ENCODE measurements at regions not wholly inside any gene's neighbourhood (a gene's known extent, or its start where the extent isn't known, plus 50 kb on each side); places are given as distances from the start of the nearest gene placed in this dataset.

DNA sequence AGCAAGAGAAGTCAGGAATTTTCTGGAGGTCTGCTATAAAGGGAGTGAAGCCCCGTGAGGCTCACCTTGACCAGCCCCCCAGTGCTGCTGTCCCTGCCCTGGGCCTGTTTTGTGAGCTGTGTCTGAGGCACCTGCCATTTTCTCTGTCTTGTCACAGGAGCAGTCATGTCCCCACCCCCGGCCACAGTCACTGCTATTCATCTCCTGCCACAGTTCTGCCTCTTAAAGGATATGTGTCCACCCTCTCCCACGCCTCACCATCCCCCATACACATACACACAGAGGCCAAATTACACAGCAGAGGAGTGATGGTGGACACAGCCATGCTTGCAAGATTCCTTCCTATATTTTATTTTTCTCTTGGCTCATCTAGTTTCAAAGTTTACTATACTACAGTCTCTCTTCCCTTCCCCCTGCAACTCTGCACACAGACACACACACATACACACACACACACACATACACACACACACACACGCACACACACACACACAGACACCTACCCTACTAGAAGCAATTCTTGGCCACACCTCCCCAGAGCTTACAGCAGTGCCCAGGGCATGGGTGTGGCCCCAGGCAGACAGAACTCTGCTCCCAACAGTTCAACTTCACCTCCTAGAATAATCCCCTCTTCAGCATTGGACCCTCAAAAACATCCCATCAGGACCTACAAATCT lies 68.7 kb upstream of the TAB2 start:
- Histone ChIP-seq H2AFZ (ENCODE audit: low read length) (0 out of 2 replicates have a peak overlapping the region, but pooled peaks have one; percentile 8), H3K4me3 (ENCODE audit: low read length, poor library complexity, severe bottlenecking) (no peak overlapping the region), H3K9ac (ENCODE audit: low read depth, low read length, poor library complexity, severe bottlenecking) (no peak overlapping the region)

DNA sequence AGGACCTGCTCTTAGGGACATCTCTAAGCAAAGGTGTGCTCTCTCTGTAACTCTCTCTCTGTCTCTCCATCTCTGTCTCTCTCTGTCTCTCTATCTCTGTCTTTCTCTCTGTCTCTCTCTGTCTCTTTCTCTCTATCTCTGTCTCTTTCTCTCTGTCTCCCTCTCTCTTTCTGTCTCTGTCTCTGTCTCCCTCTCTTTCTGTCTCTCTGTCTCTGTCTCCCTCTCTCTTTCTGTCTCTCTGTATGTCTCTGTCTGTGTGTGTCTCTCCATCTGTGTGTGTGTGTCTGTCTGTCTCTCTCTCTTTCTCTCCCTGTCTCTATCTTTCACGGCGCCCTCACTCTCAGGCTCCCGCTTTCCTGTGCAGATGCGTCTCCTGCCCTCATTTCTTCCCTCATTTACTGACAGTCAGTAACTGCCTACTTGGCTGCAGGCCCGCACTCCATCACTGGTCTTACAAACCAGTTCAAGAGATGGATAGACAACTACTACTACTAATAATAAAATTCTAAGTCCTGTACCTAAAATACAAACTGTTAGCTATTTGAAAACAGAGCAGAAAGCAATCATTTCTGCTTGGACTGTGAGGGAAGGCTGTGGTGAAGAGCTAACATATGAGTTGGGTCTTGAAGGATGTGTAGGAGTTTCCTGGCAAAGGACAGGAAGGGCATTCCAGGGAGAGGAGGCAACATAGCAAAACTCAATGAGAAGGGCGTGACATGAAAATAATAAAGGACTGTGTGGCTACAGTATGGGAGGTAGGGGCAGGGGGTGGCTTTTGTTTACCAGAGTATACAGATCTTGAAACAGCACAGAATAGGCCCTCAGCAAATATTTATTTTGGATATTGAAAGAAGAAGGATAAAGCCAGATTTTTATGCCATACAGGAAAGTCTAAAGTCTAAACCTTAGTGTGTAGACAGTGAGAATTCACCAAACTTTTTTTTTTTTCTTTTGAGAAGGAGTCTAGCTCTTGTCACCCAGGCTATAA lies 67.8 kb upstream of the TAB2 start:
- Histone ChIP-seq H4K20me1 (ENCODE audit: insufficient read depth, low read length, poor library complexity, severe bottlenecking) (no peaks in the 10 kb centered on the region), H3K36me3 (ENCODE audit: insufficient read depth, low read length) (no peaks in the 10 kb centered on the region), H3K9me2 (replicated peaks; ENCODE audit: low read depth, low read length) (no peaks in the 10 kb centered on the region), H3K9me3 (ENCODE audit: insufficient read depth, low read depth, low read length) (no peaks in the 10 kb centered on the region), H2AFZ (ENCODE audit: low read length) (no peak overlapping the region), H3F3A (ENCODE audit: low read depth) (no peaks in the 10 kb centered on the region), H3K4me1 (ENCODE audit: insufficient read depth, low read length, poor library complexity, severe bottlenecking) (no peaks in the 10 kb centered on the region), H3K4me2 (ENCODE audit: low read depth, low read length, poor library complexity, severe bottlenecking) (no peak overlapping the region), H3K4me3 (ENCODE audit: low read length, poor library complexity, severe bottlenecking) (no peak overlapping the region), H3K27me3 (ENCODE audit: insufficient read depth, low read length, poor library complexity, severe bottlenecking) (no peaks in the 10 kb centered on the region), H3K79me2 (ENCODE audit: insufficient read depth, low read length) (no peaks in the 10 kb centered on the region), H3K9ac (ENCODE audit: low read depth, low read length, poor library complexity, severe bottlenecking) (no peak overlapping the region)
- TF ChIP-seq EZH2phosphoT487 (IDR thresholded peaks at IDR 0.05; ENCODE audit: borderline replicate concordance), result no peak
- TF ChIP-seq, protein P1, sequence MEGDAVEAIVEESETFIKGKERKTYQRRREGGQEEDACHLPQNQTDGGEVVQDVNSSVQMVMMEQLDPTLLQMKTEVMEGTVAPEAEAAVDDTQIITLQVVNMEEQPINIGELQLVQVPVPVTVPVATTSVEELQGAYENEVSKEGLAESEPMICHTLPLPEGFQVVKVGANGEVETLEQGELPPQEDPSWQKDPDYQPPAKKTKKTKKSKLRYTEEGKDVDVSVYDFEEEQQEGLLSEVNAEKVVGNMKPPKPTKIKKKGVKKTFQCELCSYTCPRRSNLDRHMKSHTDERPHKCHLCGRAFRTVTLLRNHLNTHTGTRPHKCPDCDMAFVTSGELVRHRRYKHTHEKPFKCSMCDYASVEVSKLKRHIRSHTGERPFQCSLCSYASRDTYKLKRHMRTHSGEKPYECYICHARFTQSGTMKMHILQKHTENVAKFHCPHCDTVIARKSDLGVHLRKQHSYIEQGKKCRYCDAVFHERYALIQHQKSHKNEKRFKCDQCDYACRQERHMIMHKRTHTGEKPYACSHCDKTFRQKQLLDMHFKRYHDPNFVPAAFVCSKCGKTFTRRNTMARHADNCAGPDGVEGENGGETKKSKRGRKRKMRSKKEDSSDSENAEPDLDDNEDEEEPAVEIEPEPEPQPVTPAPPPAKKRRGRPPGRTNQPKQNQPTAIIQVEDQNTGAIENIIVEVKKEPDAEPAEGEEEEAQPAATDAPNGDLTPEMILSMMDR (conservative IDR thresholded peaks at IDR 0.05; ENCODE audit: low read length), result no peak

More for the DNA sequence above, 68.7 kb upstream of the TAB2 start:
- Histone ChIP-seq H4K20me1 (ENCODE audit: insufficient read depth, low read length, poor library complexity, severe bottlenecking) (no peaks in the 10 kb centered on the region), H3K4me1 (ENCODE audit: insufficient read depth, low read length, poor library complexity, severe bottlenecking) (no peaks in the 10 kb centered on the region), H3K36me3 (ENCODE audit: insufficient read depth, low read length) (no peaks in the 10 kb centered on the region), H3K79me2 (ENCODE audit: insufficient read depth, low read length) (no peaks in the 10 kb centered on the region), H3K27me3 (ENCODE audit: insufficient read depth, low read length, poor library complexity, severe bottlenecking) (no peaks in the 10 kb centered on the region), H3F3A (ENCODE audit: low read depth) (no peaks in the 10 kb centered on the region), H3K9me3 (ENCODE audit: insufficient read depth, low read depth, low read length) (no peaks in the 10 kb centered on the region), H3K9me2 (replicated peaks; ENCODE audit: low read depth, low read length) (no peaks in the 10 kb centered on the region), H3K4me2 (ENCODE audit: low read depth, low read length, poor library complexity, severe bottlenecking) (no peak overlapping the region)
- TF ChIP-seq, protein P1 (conservative IDR thresholded peaks at IDR 0.05; ENCODE audit: low read length), result no peak
- no peak for TF ChIP-seq EZH2phosphoT487 (IDR thresholded peaks at IDR 0.05; ENCODE audit: borderline replicate concordance)

- Histone ChIP-seq H4K20me1 (ENCODE audit: insufficient read depth, low read length, poor library complexity, severe bottlenecking) (no peaks in the 10 kb centered on the region), H3K4me2 (ENCODE audit: low read depth, low read length, poor library complexity, severe bottlenecking) (no peak overlapping the region), H3K9me3 (ENCODE audit: insufficient read depth, low read depth, low read length) (no peaks in the 10 kb centered on the region), H3F3A (ENCODE audit: low read depth) (no peaks in the 10 kb centered on the region), H3K36me3 (ENCODE audit: insufficient read depth, low read length) (no peaks in the 10 kb centered on the region), H3K79me2 (ENCODE audit: insufficient read depth, low read length) (no peaks in the 10 kb centered on the region), H3K27me3 (ENCODE audit: insufficient read depth, low read length, poor library complexity, severe bottlenecking) (no peaks in the 10 kb centered on the region), H3K4me3 (ENCODE audit: low read length, poor library complexity, severe bottlenecking) (no peak overlapping the region), H2AFZ (ENCODE audit: low read length) (no peak overlapping the region), H3K9ac (ENCODE audit: low read depth, low read length, poor library complexity, severe bottlenecking) (no peak overlapping the region), H3K4me1 (ENCODE audit: insufficient read depth, low read length, poor library complexity, severe bottlenecking) (no peaks in the 10 kb centered on the region), H3K9me2 (replicated peaks; ENCODE audit: low read depth, low read length) (no peaks in the 10 kb centered on the region)
- no peak for TF ChIP-seq EZH2phosphoT487 (IDR thresholded peaks at IDR 0.05; ENCODE audit: borderline replicate concordance)
- TF ChIP-seq, protein P1 (conservative IDR thresholded peaks at IDR 0.05; ENCODE audit: low read length), result no peak
Observed at GRCh38 chr6:149250951-149251350, 66.6 kb upstream of the TAB2 start.
